Fibroblast of lung (primary cell): ENCODE measurements at regions not wholly inside any gene's neighbourhood (a gene's known extent, or its start where the extent isn't known, plus 50 kb on each side); places are given as distances from the start of the nearest gene placed in this dataset.

Experiments
- CTCF ChIP-seq, 2 donors: IDR thresholded peaks in 1 of 2; conservative IDR thresholded peaks in 1 of 2; 1 replicate in 1 of 2; 2 replicates in 1 of 2; pipeline ENCODE4 v1.5.1; 2011 to 2012; ENCODE audit warnings: low read length in 2 of 2, control low read depth in 1 of 2, inconsistent platforms in 1 of 2, low read depth in 1 of 2, mild to moderate bottlenecking in 1 of 2
- EZH2 ChIP-seq: IDR thresholded peaks from 2 replicates; pipeline ENCODE4 v1.5.1; 2012; ENCODE audit warnings: low read length, control low read depth, mild to moderate bottlenecking; ENCODE audit errors: missing control alignments

- no peak for TF ChIP-seq EZH2
- TF ChIP-seq CTCF (conservative IDR thresholded peaks at IDR 0.05 in 1 of 2, IDR thresholded peaks at IDR 0.05 in 1 of 2; ENCODE audit: low read depth in 1 of 2, low read length in 2 of 2), result no peak
Measured at GRCh38 chr2:195360242-195360641, 296.8 kb upstream of the SLC39A10 start.
